ENCODE measurements at regions not wholly inside any gene's neighbourhood (a gene's known extent, or its start where the extent isn't known, plus 50 kb on each side); places are given as distances from the start of the nearest gene placed in this dataset.

DNA sequence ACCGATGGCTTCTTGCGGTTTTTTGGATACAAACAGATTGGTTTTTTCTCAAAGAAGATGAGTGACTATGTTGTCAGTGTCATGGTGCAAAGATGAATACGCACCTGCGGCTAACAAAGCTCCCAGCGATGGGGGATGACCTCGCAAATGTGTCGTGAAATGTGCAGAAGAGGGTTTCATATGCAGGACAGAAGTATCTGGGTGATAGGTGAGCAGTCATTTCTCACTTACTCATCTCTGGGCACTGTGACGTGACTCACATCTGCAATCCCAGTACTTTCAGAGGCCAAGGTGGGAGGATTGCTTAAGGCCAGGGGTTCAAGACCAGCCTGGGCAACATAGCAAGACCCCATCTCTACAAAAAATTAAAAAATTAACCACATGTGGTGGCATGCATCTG, 216.3 kb downstream of the ERMARD start:
- TF ChIP-seq, protein P1, sequence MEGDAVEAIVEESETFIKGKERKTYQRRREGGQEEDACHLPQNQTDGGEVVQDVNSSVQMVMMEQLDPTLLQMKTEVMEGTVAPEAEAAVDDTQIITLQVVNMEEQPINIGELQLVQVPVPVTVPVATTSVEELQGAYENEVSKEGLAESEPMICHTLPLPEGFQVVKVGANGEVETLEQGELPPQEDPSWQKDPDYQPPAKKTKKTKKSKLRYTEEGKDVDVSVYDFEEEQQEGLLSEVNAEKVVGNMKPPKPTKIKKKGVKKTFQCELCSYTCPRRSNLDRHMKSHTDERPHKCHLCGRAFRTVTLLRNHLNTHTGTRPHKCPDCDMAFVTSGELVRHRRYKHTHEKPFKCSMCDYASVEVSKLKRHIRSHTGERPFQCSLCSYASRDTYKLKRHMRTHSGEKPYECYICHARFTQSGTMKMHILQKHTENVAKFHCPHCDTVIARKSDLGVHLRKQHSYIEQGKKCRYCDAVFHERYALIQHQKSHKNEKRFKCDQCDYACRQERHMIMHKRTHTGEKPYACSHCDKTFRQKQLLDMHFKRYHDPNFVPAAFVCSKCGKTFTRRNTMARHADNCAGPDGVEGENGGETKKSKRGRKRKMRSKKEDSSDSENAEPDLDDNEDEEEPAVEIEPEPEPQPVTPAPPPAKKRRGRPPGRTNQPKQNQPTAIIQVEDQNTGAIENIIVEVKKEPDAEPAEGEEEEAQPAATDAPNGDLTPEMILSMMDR (IDR thresholded peaks at IDR 0.05): no peak
- no peaks in the 10 kb centered on the region for H3K9me3 ChIP-seq
- H3K4me1 ChIP-seq (ENCODE audit: control insufficient read depth in 1 of 2, insufficient read depth in 1 of 2, low read depth in 1 of 2, low read length in 1 of 2): no peaks in the 10 kb centered on the region
- peaks cover 9% of the 10 kb centered on the region for H3K27me3 ChIP-seq
- H3K27ac ChIP-seq: no peak overlapping the region
- no peak overlapping the region for H3K4me3 ChIP-seq (ENCODE audit: low read depth in 1 of 2, low read length in 1 of 2)
- no peaks in the 10 kb centered on the region for H3K36me3 ChIP-seq

- H3K27me3 ChIP-seq: peaks cover 21% of the 10 kb centered on the region
- peaks cover 2 to 6% of the 10 kb centered on the region in 2 experiments for H3K4me1 ChIP-seq (ENCODE audit: control insufficient read depth in 1 of 2, insufficient read depth in 1 of 2, low read depth in 1 of 2, low read length in 1 of 2)
- no peak overlapping the region for H3K4me3 ChIP-seq (ENCODE audit: low read depth in 1 of 2, low read length in 1 of 2)
- H3K9me3 ChIP-seq: no peaks in the 10 kb centered on the region
- TF ChIP-seq, protein P1 (IDR thresholded peaks at IDR 0.05): no peak
- no peaks in the 10 kb centered on the region for H3K36me3 ChIP-seq
- no peak overlapping the region for H3K27ac ChIP-seq
Observed at GRCh38 chr6:169966312-169967181, 215.1 kb downstream of the ERMARD start.

- Histone ChIP-seq H3K36me3 (no peaks in the 10 kb centered on the region), H3K4me3 (ENCODE audit: low read depth in 1 of 2, low read length in 1 of 2) (no peak overlapping the region), H3K27me3 (peaks cover 28% of the 10 kb centered on the region), H3K4me1 (ENCODE audit: control insufficient read depth in 1 of 2, insufficient read depth in 1 of 2, low read depth in 1 of 2, low read length in 1 of 2) (peaks cover 5 to 6% of the 10 kb centered on the region in 2 experiments), H3K27ac (no peak overlapping the region), H3K9me3 (no peaks in the 10 kb centered on the region)
- TF ChIP-seq, protein P1 (IDR thresholded peaks at IDR 0.05): no peak
Observed at GRCh38 chr6:169965657-169966311, 214.4 kb downstream of the ERMARD start.

GRCh38 chr6:169965239-169965638, 213.8 kb downstream of the ERMARD start:
- no peak overlapping the region for H3K4me3 ChIP-seq (ENCODE audit: low read depth in 1 of 2, low read length in 1 of 2)
- H3K27me3 ChIP-seq: peaks cover 32% of the 10 kb centered on the region
- H3K4me1 ChIP-seq (ENCODE audit: control insufficient read depth in 1 of 2, insufficient read depth in 1 of 2, low read depth in 1 of 2, low read length in 1 of 2): peaks cover 5 to 6% of the 10 kb centered on the region in 2 experiments
- TF ChIP-seq, protein P1 (IDR thresholded peaks at IDR 0.05): no peak
- no peak overlapping the region for H3K27ac ChIP-seq
- H3K36me3 ChIP-seq: no peaks in the 10 kb centered on the region
- no peaks in the 10 kb centered on the region for H3K9me3 ChIP-seq

DNA sequence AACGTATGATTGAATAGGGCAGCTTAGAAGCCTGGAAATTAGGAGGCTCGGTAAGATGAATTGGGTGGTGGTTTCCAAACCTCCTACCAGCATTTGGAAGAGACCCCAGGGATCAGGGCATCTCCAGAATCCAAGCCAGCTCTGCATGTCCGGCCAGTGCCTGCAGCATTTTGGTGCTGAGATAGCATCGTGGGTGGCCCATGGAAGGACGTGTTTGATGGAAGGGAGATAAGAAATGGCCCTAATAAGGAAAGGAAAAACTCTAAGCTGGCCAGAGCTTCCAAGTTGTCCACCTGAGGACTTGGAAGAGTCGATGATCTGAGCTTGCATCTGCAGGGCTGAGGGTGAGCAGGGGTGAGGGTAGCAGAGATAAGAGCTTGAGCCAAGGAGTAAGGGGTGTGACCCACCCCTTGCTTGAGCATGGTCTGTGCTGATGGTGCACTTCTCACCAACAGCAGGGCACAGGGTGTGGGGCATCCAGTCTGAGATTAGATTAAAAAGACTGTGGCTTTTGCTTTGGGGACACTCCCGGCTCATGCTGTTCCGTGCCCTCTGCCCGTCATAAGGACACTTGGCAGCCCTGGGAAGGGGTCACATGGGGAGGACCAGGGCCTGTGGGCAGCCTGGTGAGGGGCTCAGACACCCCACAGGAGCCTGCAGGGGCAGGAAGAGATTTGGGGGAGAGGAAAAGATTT, 213.2 kb downstream of the ERMARD start:
- Histone ChIP-seq H3K4me1 (ENCODE audit: control insufficient read depth in 1 of 2, insufficient read depth in 1 of 2, low read depth in 1 of 2, low read length in 1 of 2) (peaks cover 5 to 6% of the 10 kb centered on the region in 2 experiments), H3K9me3 (no peaks in the 10 kb centered on the region), H3K27me3 (peaks cover 34% of the 10 kb centered on the region), H3K4me3 (ENCODE audit: low read depth in 1 of 2, low read length in 1 of 2) (no peak overlapping the region), H3K36me3 (no peaks in the 10 kb centered on the region), H3K27ac (no peak overlapping the region)
- TF ChIP-seq, protein P1 (IDR thresholded peaks at IDR 0.05): no peak
